ENCODE measurements at regions not wholly inside any gene's neighbourhood (a gene's known extent, or its start where the extent isn't known, plus 50 kb on each side); places are given as distances from the start of the nearest gene placed in this dataset.
"Not testable (repeated sequence)": the region's sequence is repeated elsewhere in the genome, so short reads cannot be mapped to it uniquely, and the experiment has no call there.

GRCh38 chr2:228575897-228576296 lies 394.4 kb upstream of the SPHKAP start:
- Histone ChIP-seq H3K36me3 (ENCODE audit: low read length) (no peaks in the 10 kb centered on the region), H3K9me2 (replicated peaks; ENCODE audit: insufficient read depth, low read length) (no peaks in the 10 kb centered on the region), H3K9me3 (ENCODE audit: insufficient read depth, low read length) (no peaks in the 10 kb centered on the region), H2AFZ (ENCODE audit: low read depth, low read length, severe bottlenecking) (no peak overlapping the region), H4K20me1 (ENCODE audit: low read depth, low read length) (no peaks in the 10 kb centered on the region), H3K4me2 (ENCODE audit: low read depth, low read length, poor library complexity, severe bottlenecking) (no peak overlapping the region), H3K9ac (ENCODE audit: low read length) (no peak overlapping the region), H3F3A (ENCODE audit: insufficient read depth) (no peaks in the 10 kb centered on the region), H3K27me3 (ENCODE audit: low read length) (no peaks in the 10 kb centered on the region), H3K4me3 (ENCODE audit: insufficient read depth, low read length, poor library complexity, severe bottlenecking) (no peak overlapping the region), H3K79me2 (ENCODE audit: insufficient read depth, low read length) (no peaks in the 10 kb centered on the region), H3K27ac (ENCODE audit: low read depth, low read length) (no peak overlapping the region)
- TF ChIP-seq CTCF (IDR thresholded peaks at IDR 0.05; ENCODE audit: insufficient read depth, low read length, poor library complexity, severe bottlenecking) = no peak
- TF ChIP-seq EZH2phosphoT487 (conservative IDR thresholded peaks at IDR 0.05; ENCODE audit: low read length) = no peak

- not testable (repeated sequence) for H3F3A ChIP-seq (ENCODE audit: insufficient read depth); H3K4me3 ChIP-seq (ENCODE audit: insufficient read depth, low read length, poor library complexity, severe bottlenecking); H2AFZ ChIP-seq (ENCODE audit: low read depth, low read length, severe bottlenecking); H3K9me3 ChIP-seq (ENCODE audit: insufficient read depth, low read length); H4K20me1 ChIP-seq (ENCODE audit: low read depth, low read length); H3K79me2 ChIP-seq (ENCODE audit: insufficient read depth, low read length); H3K4me2 ChIP-seq (ENCODE audit: low read depth, low read length, poor library complexity, severe bottlenecking); H3K27ac ChIP-seq (ENCODE audit: low read depth, low read length); H3K9ac ChIP-seq (ENCODE audit: low read length); H3K9me2 ChIP-seq (replicated peaks; ENCODE audit: insufficient read depth, low read length); H3K27me3 ChIP-seq (ENCODE audit: low read length); H3K36me3 ChIP-seq (ENCODE audit: low read length)
Measured at GRCh38 chr2:228568275-228568674, 386.8 kb upstream of the SPHKAP start.

- Histone ChIP-seq H3F3A (ENCODE audit: insufficient read depth) (no peaks in the 10 kb centered on the region), H3K79me2 (ENCODE audit: insufficient read depth, low read length) (no peaks in the 10 kb centered on the region), H4K20me1 (ENCODE audit: low read depth, low read length) (no peaks in the 10 kb centered on the region), H3K9me2 (replicated peaks; ENCODE audit: insufficient read depth, low read length) (no peaks in the 10 kb centered on the region), H3K9ac (ENCODE audit: low read length) (no peak overlapping the region), H3K27ac (ENCODE audit: low read depth, low read length) (no peak overlapping the region), H3K36me3 (ENCODE audit: low read length) (no peaks in the 10 kb centered on the region), H3K4me2 (ENCODE audit: low read depth, low read length, poor library complexity, severe bottlenecking) (no peak overlapping the region), H3K9me3 (ENCODE audit: insufficient read depth, low read length) (no peaks in the 10 kb centered on the region), H3K4me3 (ENCODE audit: insufficient read depth, low read length, poor library complexity, severe bottlenecking) (no peak overlapping the region), H2AFZ (ENCODE audit: low read depth, low read length, severe bottlenecking) (no peak overlapping the region), H3K27me3 (ENCODE audit: low read length) (no peaks in the 10 kb centered on the region)
- no peak for TF ChIP-seq CTCF (IDR thresholded peaks at IDR 0.05; ENCODE audit: insufficient read depth, low read length, poor library complexity, severe bottlenecking)
Measured at GRCh38 chr2:228561816-228562215, 380.3 kb upstream of the SPHKAP start.

GRCh38 chr2:228559774-228560415 lies 378.4 kb upstream of the SPHKAP start:
- H3K4me3 ChIP-seq (ENCODE audit: insufficient read depth, low read length, poor library complexity, severe bottlenecking) = no peak overlapping the region
- no peak overlapping the region for H2AFZ ChIP-seq (ENCODE audit: low read depth, low read length, severe bottlenecking)
- H3K27ac ChIP-seq (ENCODE audit: low read depth, low read length) = no peak overlapping the region
- H3K9me3 ChIP-seq (ENCODE audit: insufficient read depth, low read length) = no peaks in the 10 kb centered on the region
- H3K36me3 ChIP-seq (ENCODE audit: low read length) = no peaks in the 10 kb centered on the region
- no peak overlapping the region for H3K9ac ChIP-seq (ENCODE audit: low read length)
- no peak overlapping the region for H3K4me2 ChIP-seq (ENCODE audit: low read depth, low read length, poor library complexity, severe bottlenecking)
- TF ChIP-seq EZH2phosphoT487 (conservative IDR thresholded peaks at IDR 0.05; ENCODE audit: low read length) (no peak), CTCF (IDR thresholded peaks at IDR 0.05; ENCODE audit: insufficient read depth, low read length, poor library complexity, severe bottlenecking) (no peak)
- no peaks in the 10 kb centered on the region for H4K20me1 ChIP-seq (ENCODE audit: low read depth, low read length)
- no peaks in the 10 kb centered on the region for H3K27me3 ChIP-seq (ENCODE audit: low read length)
- no peaks in the 10 kb centered on the region for H3F3A ChIP-seq (ENCODE audit: insufficient read depth)
- H3K9me2 ChIP-seq (replicated peaks; ENCODE audit: insufficient read depth, low read length) = no peaks in the 10 kb centered on the region
- no peaks in the 10 kb centered on the region for H3K79me2 ChIP-seq (ENCODE audit: insufficient read depth, low read length)
